IPS-11a (cell line): ENCODE measurements at regions not wholly inside any gene's neighbourhood (a gene's known extent, or its start where the extent isn't known, plus 50 kb on each side); places are given as distances from the start of the nearest gene placed in this dataset.
"Not testable (repeated sequence)": the region's sequence is repeated elsewhere in the genome, so short reads cannot be mapped to it uniquely, and the experiment has no call there.

ENCODE experiments used
- H3K4me3 ChIP-seq: one replicate; pipeline ENCODE4 v1.5.1; 2013; ENCODE audit warnings: low read depth, low read length, control low read depth

GRCh38 chr14:49250109-49250508, 336.1 kb downstream of the RPS29 start:
- H3K4me3 ChIP-seq = no peak overlapping the region

- H3K4me3 ChIP-seq = no peak overlapping the region
Observed at GRCh38 chr14:49249022-49249421, 337.2 kb downstream of the RPS29 start.

DNA sequence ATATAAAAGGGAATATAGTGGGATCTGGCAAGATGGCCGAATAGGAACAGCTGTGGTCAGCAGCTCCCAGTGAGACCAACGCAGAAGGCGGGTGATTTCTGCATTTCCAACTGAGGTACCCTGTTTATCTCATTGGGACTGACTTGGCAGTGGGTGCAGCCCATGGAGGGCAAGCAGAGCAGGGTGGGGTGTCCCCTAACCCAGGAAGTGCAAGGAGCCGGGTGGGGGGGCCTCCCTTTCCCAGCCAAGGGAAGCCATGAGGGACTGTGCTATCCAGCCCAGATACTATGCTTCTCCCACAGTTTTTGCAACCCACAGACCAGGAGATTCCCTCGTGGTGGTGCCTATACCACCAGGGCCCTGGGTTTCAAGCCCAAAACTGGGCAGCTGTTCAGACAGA, 342.4 kb downstream of the RPS29 start:
- H3K4me3 ChIP-seq = not testable (repeated sequence)

DNA sequence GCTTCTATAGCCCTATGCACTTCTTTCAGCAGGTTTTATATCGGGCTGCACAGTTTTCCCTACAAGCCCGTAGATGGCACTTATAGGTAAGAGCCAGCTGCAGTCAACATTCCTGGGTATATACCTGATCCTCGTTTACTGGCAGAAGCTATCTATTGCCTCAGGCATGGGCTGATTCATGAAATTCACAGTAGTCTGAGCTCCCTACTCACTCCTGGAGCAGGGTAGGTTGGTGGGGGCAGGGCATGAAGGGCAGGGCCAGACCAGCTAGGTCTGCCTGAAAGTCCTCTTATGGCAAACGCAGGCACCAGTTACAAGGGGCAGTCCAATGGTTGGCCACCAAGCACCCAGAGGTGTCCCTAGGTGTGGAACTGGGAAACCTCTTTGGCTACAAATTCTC, 345.8 kb downstream of the RPS29 start:
- H3K4me3 ChIP-seq = no peak overlapping the region

- no peak overlapping the region for H3K4me3 ChIP-seq
Observed at GRCh38 chr14:49228552-49228951, 357.6 kb downstream of the RPS29 start.

DNA sequence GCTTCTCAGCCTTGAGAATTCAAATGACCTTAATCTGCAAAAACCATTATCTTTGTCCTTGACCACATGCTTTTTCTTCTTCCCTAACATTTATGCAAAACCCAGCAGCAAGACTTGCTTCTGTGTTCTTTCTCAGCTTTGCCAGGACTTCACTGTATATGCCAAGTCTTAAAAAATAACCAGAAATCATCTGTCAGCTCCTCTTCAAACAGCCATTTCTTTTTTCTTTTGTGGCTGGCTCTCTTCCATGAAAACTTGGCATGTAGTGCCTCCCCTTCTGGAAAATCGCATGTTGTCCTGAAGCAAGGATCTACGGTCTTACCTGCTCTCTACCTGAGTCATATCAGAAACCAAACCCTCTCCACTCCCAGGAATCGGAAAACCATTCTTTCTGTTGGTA, 364.9 kb downstream of the RPS29 start:
- H3K4me3 ChIP-seq = no peak overlapping the region

DNA sequence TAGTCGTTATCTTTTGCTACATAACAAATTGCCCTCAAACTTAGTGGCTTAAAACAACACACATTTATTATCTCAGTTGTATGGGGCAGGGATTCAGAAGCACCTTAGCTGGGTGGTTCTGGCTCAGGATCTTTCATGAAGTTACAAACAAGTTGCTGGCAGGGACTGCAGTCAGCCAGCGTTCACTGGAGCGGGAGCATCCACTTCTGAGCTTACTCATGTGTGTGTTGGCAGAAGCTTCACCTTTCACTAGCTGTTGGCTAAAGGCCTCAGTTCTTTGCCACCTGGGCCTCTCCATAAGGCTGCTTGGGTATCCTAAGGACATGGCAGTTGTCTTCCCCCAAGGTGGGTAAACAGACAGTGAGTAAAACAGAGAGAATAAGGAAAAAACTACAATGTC, 365.7 kb downstream of the RPS29 start:
- no peak overlapping the region for H3K4me3 ChIP-seq

DNA sequence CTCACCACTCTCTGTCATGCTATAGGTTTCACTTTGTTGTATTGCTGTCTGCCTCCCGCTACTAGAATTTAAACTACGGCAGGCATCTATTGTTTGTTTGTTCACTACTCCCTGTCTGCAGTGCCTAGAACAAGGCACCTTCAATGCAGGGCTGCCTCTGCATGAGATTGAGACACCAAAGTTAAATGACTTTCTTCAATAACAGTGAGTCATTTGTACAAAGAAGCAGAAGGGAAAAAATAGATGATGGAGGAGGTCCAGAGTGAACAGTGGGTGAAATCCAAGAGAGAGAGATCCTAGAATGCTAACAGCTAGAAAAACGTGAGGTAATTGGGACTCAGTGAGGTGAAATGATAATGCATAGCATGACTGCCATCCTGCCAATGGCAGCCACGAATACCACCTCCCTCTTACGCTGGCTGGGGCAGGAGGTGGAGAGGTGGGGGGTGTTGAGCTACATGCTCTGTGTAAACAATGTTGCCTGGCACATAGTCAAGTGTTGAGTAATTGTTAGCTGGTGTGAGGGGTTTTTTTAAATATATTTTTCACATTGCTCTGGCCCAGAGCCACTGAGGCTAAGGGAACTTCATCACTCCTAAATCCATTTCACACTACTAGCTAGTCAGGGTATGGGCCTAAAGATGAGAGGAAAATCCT, 367.6 kb downstream of the RPS29 start:
- no peak overlapping the region for H3K4me3 ChIP-seq

- H3K4me3 ChIP-seq = no peak overlapping the region
Observed at GRCh38 chr14:49212721-49213120, 373.5 kb downstream of the RPS29 start.

- no peak overlapping the region for H3K4me3 ChIP-seq
Observed at GRCh38 chr14:49209416-49209815, 376.8 kb downstream of the RPS29 start.

- H3K4me3 ChIP-seq = no peak overlapping the region
Observed at GRCh38 chr14:49206828-49207227, 379.4 kb downstream of the RPS29 start.

DNA sequence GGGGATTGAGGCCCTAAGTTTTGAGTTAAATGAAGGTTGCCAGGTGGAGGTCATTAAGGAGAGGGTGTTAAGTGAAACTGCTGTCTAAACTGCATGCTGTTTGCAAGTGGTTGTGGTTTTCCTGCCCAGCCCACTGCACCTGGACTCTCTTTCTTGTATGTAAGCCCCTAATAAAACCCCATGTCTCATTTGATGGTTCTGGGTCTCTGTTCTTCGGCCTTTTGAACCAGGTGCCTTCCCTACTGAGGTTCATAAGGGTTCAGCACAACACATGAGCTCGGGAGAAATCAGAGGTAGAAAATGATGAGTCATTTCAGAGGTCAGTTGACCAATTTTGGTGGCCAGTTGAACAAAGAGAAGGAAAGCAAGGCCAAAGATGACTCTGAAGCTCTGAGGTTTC, 382.5 kb downstream of the RPS29 start:
- no peak overlapping the region for H3K4me3 ChIP-seq

DNA sequence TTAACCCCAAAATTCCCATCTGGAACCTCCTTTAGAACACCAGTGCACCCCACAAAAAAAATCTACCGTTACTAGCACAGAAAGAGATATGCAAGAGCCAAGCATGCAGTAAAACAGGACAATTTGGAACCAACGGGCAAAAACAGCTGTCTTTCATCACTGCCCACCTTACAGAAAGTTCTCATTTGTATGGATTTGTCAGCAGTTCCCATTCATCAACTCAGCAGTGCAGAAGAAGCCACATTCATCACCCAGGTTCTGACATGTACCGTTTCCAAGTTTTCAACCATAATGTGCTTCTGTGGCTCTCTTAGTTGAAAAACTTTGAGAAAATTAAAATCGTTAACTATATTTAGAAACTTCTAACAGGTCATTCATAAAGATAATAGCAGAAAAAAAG, 387.0 kb downstream of the RPS29 start:
- H3K4me3 ChIP-seq = no peak overlapping the region

DNA sequence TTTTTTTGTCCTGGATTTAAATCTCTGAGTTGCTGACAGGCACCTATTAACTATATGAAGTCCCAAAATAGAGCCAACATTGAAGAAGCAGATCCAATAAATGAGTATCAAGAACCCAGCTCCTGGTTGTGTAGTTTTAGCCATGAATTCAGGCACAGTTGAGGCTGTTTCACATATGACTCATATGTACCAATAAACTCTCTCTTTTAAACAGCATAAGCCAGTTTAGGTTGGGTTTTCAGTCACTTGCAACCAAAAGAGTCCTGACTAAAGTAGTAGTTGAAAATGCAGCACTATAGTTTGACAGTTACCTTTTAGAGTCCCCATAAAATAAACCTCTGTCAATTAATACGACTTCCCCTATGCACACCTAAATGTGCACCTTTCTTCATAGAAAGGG, 389.9 kb downstream of the RPS29 start:
- H3K4me3 ChIP-seq = no peak overlapping the region

- no peak overlapping the region for H3K4me3 ChIP-seq
Observed at GRCh38 chr14:49194067-49194466, 392.1 kb downstream of the RPS29 start.

DNA sequence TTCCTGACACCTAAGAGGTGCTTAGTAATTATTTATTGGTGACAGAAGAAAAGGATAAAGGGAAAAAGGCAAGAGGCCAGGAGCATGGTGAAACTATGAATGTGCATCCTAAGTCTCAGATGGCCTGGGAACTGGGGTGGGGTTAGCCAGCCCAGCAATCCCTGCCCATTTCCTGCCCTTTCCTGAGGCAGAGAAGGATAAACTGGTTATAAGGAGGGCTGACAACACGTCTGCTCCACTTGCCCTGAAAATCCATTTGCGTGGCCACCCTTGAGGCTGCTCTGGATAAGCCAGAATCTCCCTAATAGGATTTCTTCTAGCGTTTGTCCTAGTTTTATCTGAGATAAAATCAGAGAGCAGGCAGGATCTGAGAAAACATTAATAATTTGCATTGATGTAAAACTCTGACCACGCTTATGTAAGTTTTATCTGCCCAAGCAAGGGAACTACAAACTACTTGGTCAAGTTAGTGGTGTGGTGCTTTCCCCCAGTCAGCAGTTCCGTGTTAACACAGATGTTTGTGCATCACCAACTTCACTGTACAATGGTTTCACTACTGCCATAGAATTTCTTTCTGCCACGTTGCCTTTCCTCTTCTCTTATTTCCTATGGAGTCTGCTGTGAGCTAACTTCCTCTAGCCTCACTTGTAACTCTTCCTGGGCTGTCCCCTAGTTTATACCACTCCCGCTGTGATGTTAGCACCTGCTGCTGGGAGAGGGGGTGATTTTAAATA, 392.7 kb downstream of the RPS29 start:
- no peak overlapping the region for H3K4me3 ChIP-seq

GRCh38 chr14:49191380-49191779, 394.8 kb downstream of the RPS29 start:
- no peak overlapping the region for H3K4me3 ChIP-seq

DNA sequence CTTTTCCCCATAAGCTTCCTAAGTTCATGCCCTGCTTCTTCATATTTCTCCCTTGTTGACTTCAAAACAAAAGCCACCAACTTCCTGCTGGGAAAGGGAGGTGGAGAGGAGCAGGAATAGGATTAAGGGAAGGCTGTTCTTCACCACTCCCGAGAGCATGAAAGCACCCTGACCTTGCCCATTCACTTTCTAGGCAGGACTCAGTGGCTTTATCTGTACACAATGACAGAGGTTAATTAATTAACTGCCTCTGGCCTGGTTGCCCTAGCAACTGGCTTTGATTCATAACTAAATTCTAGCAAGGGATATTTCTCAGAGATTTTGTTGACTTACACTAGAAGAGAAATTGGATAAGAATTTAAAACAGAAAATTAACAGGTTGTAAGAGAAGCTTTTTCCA, 396.8 kb downstream of the RPS29 start:
- no peak overlapping the region for H3K4me3 ChIP-seq

- H3K4me3 ChIP-seq = no peak overlapping the region
Observed at GRCh38 chr14:49187799-49188198, 398.4 kb downstream of the RPS29 start.

DNA sequence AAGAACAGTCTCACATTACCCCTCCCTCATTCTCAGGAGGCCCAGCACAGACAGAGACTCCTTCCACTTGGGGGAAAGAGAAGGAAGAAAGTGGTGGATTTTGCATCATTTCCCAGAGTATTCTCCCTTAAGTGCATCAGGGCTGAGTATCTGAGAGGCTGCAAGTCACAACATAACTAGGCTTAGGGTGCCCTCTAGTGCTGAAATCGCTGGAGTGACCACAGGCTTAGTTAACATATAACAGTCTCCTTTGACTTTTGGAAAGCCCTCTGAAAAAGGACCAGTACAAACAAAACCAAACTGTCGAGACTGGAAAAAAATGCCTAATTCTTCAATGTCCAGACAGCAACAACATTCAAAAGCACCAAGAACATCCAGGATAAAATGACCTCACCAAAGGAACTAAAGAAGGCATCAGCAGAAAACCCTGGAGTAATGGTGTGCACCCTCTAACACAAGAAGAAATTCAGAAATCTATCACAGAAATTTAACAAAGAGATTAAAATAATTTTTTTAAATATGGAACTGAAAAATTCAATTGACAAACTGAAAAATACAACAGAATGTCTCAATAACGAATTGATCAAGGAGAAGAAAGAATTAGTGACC, 412.3 kb downstream of the RPS29 start:
- no peak overlapping the region for H3K4me3 ChIP-seq

- H3K4me3 ChIP-seq = no peak overlapping the region
Observed at GRCh38 chr14:49164074-49164473, 422.1 kb downstream of the RPS29 start.

- no peak overlapping the region for H3K4me3 ChIP-seq
Observed at GRCh38 chr14:49160983-49161382, 425.2 kb downstream of the RPS29 start.
